BLaER1 treated with 17β-estradiol and CSF1 and Interleukin-3, amounts not matched to agents 10 nM and 100 nM (cell line): ENCODE measurements at regions not wholly inside any gene's neighbourhood (a gene's known extent, or its start where the extent isn't known, plus 50 kb on each side); places are given as distances from the start of the nearest gene placed in this dataset.
A peak's percentile ranks its signal among the peaks of the same experiment; 100 is the strongest.

Experiments used
- H3K27ac ChIP-seq, 11 experiments: shearing (Covaris generic); formaldehyde crosslinking; 2 replicates each; pipeline ENCODE4 v1.8.1; 2022
- H3K27me3 ChIP-seq, 11 experiments: shearing (Covaris generic); formaldehyde crosslinking; 2 replicates each; pipeline ENCODE4 v1.8.1; 2022
- H3K36me3 ChIP-seq, 11 experiments: shearing (Covaris generic); formaldehyde crosslinking; 2 replicates each; pipeline ENCODE4 v1.8.1; 2022
- H3K4me1 ChIP-seq, 10 experiments: shearing (Covaris generic); formaldehyde crosslinking; 2 replicates each; pipeline ENCODE4 v1.8.1; 2022
- H3K4me2 ChIP-seq, 11 experiments: shearing (Covaris generic); formaldehyde crosslinking; 2 replicates each; pipeline ENCODE4 v1.8.1; 2022
- H3K4me3 ChIP-seq, 10 experiments: shearing (Covaris generic); formaldehyde crosslinking; 2 replicates each; pipeline ENCODE4 v1.8.1; 2022
- H3K9ac ChIP-seq, 11 experiments: shearing (Covaris generic); formaldehyde crosslinking; 2 replicates each; pipeline ENCODE4 v1.8.1; 2022
- H3K9me3 ChIP-seq, 11 experiments: shearing (Covaris generic); formaldehyde crosslinking; replicated peaks in 1 of 11; 2 replicates each; pipeline ENCODE4 v1.8.1; 2022
- H4K20me1 ChIP-seq, 11 experiments: shearing (Covaris generic); formaldehyde crosslinking; 2 replicates each; pipeline ENCODE4 v1.8.1; 2022
- Cebpa-rat ChIP-seq, 11 experiments: shearing (Covaris generic); IDR thresholded peaks; 2 replicates each; pipeline ENCODE4 v1.8.1; 2022

DNA sequence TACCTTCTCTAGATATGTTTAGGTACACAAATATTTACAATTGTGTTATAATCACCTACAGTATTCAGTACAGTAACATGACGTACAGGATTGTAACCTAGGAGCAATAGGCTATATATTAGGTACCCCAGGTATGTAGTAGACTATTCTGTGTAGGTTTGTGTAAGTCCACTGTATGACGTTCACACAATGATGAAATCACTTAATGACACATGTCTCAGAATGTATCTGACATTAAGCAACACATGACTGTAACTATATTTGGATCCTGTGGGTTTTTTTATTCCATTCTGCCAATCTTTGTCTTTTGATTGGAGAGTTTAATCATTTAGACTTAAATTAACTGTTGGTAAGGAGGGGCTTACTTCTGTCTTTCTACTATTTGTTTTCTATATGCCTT, 52.1 kb downstream of the STYXL2 start:
- no peak overlapping the region for H3K4me3 ChIP-seq
- H3K4me2 ChIP-seq: no peak overlapping the region
- H3K36me3 ChIP-seq: no peaks in the 10 kb centered on the region
- no peak for TF ChIP-seq Cebpa-rat (IDR thresholded peaks at IDR 0.05)
- H4K20me1 ChIP-seq: no peaks in the 10 kb centered on the region
- H3K9me3 ChIP-seq: peaks cover 9 to 36% (median 30%) of the 10 kb centered on the region in 11 experiments
- H3K4me1 ChIP-seq: no peaks in the 10 kb centered on the region
- H3K27ac ChIP-seq: no peak overlapping the region
- H3K9ac ChIP-seq: no peak overlapping the region
- H3K27me3 ChIP-seq: no peaks in the 10 kb centered on the region

DNA sequence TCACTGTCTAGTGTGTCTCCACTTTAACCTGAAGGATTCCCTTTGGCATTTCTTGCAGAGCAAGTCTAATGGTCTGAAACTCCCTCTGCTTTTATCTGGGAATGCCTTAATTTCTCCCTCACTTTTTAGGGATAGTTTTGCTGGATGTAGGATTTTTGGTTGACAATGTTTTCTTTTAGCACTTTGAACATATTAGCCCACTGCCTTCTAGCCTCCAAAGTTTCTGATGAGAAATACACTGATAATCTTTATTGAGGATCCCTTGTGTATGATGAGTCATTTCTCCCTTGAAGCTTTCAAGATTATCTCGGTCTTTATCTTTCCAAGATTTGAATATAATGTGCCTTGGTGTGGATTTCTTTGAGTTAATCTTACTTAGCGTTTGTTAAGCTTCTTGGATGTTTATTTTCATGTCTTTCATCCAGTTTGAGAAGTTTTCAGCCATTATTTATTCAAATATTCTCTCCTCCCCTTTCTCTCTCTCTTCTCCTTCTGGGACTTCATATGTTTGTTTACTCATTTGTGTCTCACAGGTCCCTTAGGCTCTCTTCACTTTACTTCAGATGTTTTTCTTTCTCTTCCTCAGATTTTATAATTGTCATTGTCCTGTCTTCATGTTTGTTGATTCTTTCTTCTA, 53.1 kb downstream of the STYXL2 start:
- Histone ChIP-seq H3K4me3 (no peak overlapping the region), H3K9ac (no peak overlapping the region), H3K36me3 (no peaks in the 10 kb centered on the region), H4K20me1 (no peaks in the 10 kb centered on the region), H3K4me1 (no peaks in the 10 kb centered on the region), H3K27me3 (no peaks in the 10 kb centered on the region), H3K9me3 (peaks cover 9 to 36% (median 30%) of the 10 kb centered on the region in 11 experiments), H3K4me2 (no peak overlapping the region), H3K27ac (no peak overlapping the region)
- TF ChIP-seq Cebpa-rat (IDR thresholded peaks at IDR 0.05): no peak

DNA sequence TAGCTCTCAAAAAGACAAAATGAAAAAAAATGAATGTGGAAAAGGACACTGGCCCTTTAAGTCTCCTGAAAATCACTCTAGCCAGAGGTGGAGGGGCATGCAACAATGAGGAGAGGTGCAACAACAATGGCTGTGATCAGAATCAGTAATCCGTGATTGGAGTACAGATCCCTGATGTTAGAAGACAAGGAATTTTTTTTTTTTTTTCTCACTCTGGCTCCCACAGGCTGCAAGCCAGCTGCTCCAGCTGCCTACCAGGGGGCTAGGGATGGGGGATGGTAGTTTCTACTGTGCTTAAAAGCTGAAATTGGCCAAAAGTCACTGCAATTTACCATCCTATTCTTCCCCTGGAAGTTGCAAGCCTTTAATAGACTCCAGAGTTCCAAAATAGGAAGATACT, 54.5 kb downstream of the STYXL2 start:
- Histone ChIP-seq H3K9ac (no peak overlapping the region), H3K4me1 (no peaks in the 10 kb centered on the region), H3K4me2 (no peak overlapping the region), H3K27me3 (no peaks in the 10 kb centered on the region), H3K4me3 (no peak overlapping the region), H3K27ac (no peak overlapping the region), H3K36me3 (no peaks in the 10 kb centered on the region), H4K20me1 (no peaks in the 10 kb centered on the region), H3K9me3 (peaks cover 9 to 30% (median 21%) of the 10 kb centered on the region in 11 experiments; a peak in 21 of 22 replicates)
- TF ChIP-seq Cebpa-rat (IDR thresholded peaks at IDR 0.05): no peak

DNA sequence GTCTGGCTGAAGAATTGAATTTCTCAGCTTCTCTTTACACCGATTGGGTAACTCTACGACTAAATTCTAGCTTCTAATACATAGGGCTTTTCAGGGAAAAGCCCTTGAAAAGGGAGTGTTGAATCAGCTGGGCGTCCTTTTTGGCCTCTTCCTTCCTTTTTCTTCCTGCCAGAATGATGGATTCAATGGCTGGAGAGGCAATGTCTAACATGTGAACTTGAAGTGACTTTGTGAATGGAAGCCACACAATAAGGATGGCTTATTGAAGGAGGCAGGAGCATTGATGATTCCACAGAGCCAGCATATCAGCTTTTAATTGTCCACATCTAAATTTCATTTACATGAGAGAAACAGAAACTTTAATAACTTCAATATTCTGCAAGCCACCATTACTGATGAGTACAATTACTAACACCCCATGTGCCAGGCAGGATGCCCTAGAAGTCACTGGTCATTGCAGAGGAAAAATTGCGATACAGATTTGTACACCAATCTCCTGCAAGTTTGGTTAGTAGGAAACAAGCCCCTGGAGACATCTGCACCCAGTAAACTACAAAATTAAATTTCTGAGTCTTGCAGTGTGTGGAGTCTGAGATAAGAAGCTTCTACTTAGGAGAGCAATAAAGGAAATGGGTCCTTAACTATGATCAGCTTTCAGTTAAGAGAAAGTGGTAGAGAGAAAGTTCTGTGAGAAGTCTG, 56.1 kb downstream of the STYXL2 start:
- Histone ChIP-seq H3K27me3 (no peaks in the 10 kb centered on the region), H3K4me3 (no peak overlapping the region), H3K4me2 (no peak overlapping the region), H3K9ac (no peak overlapping the region), H3K9me3 (peaks cover 4 to 21% (median 15%) of the 10 kb centered on the region in 11 experiments; a peak in 21 of 22 replicates), H3K4me1 (no peaks in the 10 kb centered on the region), H4K20me1 (no peaks in the 10 kb centered on the region), H3K27ac (no peak overlapping the region), H3K36me3 (no peaks in the 10 kb centered on the region)
- no peak for TF ChIP-seq Cebpa-rat (IDR thresholded peaks at IDR 0.05)

GRCh38 chr1:167150492-167150833, 56.6 kb downstream of the STYXL2 start:
- H3K4me2 ChIP-seq: no peak overlapping the region
- no peak overlapping the region for H3K9ac ChIP-seq
- TF ChIP-seq Cebpa-rat (IDR thresholded peaks at IDR 0.05): no peak
- no peaks in the 10 kb centered on the region for H3K4me1 ChIP-seq
- H3K27me3 ChIP-seq: no peaks in the 10 kb centered on the region
- H3K36me3 ChIP-seq: no peaks in the 10 kb centered on the region
- no peaks in the 10 kb centered on the region for H4K20me1 ChIP-seq
- H3K27ac ChIP-seq: no peak overlapping the region
- H3K9me3 ChIP-seq: peaks cover 4 to 21% (median 15%) of the 10 kb centered on the region in 11 experiments; a peak in 21 of 22 replicates
- H3K4me3 ChIP-seq: no peak overlapping the region

DNA sequence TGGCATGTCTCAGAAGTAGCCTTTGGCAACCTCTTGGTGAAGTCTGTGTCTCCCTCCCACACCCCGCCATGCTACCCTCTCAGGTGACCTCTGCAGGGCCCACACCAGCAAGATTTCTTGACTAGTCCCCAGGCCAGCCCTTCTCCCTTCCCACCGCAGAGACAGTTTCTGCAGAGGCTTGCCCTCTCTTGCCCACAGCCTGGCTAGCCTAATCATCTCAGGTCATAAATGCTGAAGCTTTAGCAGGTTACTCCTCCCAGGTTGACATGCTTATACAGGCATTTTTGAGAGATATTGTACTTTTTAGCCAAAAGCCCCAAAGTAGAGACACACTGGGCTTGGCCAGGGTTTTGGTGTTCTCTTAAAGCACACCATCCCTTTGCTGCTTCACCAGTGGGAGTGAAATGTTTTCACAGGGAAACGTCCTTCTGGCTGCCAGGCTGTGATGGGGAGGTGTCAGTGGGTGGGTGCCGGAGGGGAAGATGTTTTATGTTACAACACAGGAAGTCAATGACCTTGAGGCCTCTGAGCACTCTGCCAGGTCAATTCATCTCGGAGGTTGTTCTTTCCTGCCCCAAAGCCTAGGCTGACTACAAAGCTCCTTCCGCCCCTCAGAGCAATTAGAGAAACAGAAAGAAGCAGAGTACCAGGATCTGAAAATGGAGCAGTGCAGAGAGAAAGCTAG, 58.5 kb downstream of the STYXL2 start:
- Histone ChIP-seq H3K36me3 (no peaks in the 10 kb centered on the region), H3K27me3 (no peaks in the 10 kb centered on the region), H3K4me2 (no peak overlapping the region), H3K4me3 (no peak overlapping the region), H3K9ac (no peak overlapping the region), H3K4me1 (no peaks in the 10 kb centered on the region), H3K9me3 (peaks cover 4 to 13% (median 10%) of the 10 kb centered on the region in 11 experiments; a peak in 19 of 22 replicates), H4K20me1 (no peaks in the 10 kb centered on the region), H3K27ac (no peak overlapping the region)
- TF ChIP-seq Cebpa-rat (IDR thresholded peaks at IDR 0.05): no peak

- Histone ChIP-seq H3K36me3 (no peaks in the 10 kb centered on the region), H3K9ac (no peak overlapping the region)
Measured at GRCh38 chr1:167156466-167156865, 62.6 kb downstream of the STYXL2 start.

DNA sequence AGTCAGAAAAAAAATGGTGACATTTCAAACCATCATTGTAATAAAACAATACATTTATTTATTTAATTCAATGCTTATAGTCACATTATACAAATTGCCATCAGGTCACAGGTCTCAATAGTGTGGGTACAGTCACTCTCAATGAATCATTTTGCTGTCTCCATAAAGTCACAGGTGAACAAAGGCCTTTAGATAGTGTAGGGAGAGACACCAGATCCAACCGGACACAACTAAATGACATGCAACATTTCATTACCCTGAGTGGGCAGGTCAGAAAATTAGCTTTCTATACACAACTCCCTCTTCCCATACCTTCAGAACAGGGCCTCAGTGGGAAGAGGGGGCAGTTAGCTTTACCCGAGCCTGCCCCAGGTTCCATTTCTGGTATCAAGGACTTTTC, 63.2 kb downstream of the STYXL2 start:
- Histone ChIP-seq H3K9ac (no peak overlapping the region), H3K27me3 (no peaks in the 10 kb centered on the region), H3K36me3 (no peaks in the 10 kb centered on the region), H3K27ac (no peak overlapping the region), H3K4me3 (no peak overlapping the region), H3K4me2 (no peak overlapping the region), H4K20me1 (no peaks in the 10 kb centered on the region), H3K4me1 (peaks cover 0 to 6% (median 0%) of the 10 kb centered on the region in 10 experiments; a peak in 4 of 20 replicates), H3K9me3 (no peaks in the 10 kb centered on the region)
- no peak for TF ChIP-seq Cebpa-rat (IDR thresholded peaks at IDR 0.05)

More at GRCh38 chr1:167156466-167156865, 62.6 kb downstream of the STYXL2 start:
- Histone ChIP-seq H3K4me2 (no peak overlapping the region), H3K9me3 (no peaks in the 10 kb centered on the region), H3K4me3 (no peak overlapping the region), H3K4me1 (peaks cover 0 to 6% (median 0%) of the 10 kb centered on the region in 10 experiments; a peak in 4 of 20 replicates), H3K27ac (no peak overlapping the region), H4K20me1 (no peaks in the 10 kb centered on the region), H3K27me3 (no peaks in the 10 kb centered on the region)
- no peak for TF ChIP-seq Cebpa-rat (IDR thresholded peaks at IDR 0.05)

DNA sequence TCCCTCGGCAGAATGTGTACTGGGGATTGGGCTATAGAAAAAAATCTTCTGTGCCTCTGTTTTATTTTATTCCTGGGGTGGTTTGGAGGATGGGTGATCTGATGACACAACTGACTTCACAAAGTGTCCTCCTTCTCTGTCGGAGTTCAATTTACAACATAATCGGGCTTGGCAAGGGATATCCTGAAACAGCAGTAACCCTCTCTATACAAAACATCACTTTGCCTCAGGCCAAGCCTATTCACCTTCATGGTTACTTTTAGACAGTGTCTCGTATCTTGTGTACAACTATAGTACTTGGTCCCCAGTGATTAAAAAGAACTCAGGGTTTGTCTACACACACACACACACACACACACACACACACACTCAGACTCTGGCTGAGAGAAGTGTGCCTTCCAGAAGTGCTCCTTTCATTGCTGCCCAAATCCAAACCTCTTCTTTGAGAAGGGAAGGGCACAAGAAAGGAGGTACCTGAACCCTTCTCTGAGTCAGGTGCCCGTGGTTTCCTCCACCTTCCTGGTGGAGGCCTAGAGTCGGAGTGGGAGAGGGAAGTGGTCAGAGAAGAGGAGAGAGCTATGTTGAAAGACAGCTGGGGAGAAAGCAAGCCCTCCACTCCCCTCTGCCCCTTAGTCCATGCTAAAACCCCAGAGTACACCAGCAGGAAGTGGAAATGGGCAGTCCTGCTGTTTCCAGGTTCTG, 62.4 kb upstream of the POU2F1 start:
- Histone ChIP-seq H3K36me3 (no peaks in the 10 kb centered on the region), H4K20me1 (no peaks in the 10 kb centered on the region), H3K27me3 (no peaks in the 10 kb centered on the region), H3K4me2 (peak overlapping the region in 4 of 11 experiments; percentile 5 to 31 (median 16); a peak in 4 of 22 replicates), H3K9ac (no peak overlapping the region), H3K4me3 (no peak overlapping the region), H3K27ac (no peak overlapping the region), H3K4me1 (peaks cover 0 to 8% (median 5%) of the 10 kb centered on the region in 10 experiments; a peak in 6 of 20 replicates), H3K9me3 (no peaks in the 10 kb centered on the region)
- TF ChIP-seq Cebpa-rat (IDR thresholded peaks at IDR 0.05): no peak
